ENCODE measurements at regions not wholly inside any gene's neighbourhood (a gene's known extent, or its start where the extent isn't known, plus 50 kb on each side); places are given as distances from the start of the nearest gene placed in this dataset.

DNA sequence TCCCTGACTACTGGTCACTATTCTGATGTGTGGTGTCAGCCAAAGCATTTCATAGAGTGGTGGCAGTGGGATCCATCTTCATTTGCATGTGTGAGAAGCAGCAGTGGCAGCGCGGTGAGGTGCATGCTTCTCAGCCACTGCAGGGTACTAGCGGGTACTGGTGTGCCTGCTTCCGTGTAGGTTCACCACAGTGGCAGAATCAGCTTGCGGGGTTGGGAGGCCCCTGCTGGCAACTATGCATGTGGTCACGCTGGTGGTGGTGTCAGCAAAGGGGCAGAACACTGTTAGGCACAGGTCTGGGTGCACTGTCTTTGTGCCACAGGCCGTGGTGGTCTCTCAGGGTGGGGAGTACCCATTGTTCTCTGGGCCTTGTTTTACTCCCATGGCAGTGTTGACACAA lies 286.4 kb upstream of the TENM4 start:
- FAIRE-seq, result no peak
- DNase-seq (ENCODE audit: low read depth), result no peak
- TF ChIP-seq, protein P1, sequence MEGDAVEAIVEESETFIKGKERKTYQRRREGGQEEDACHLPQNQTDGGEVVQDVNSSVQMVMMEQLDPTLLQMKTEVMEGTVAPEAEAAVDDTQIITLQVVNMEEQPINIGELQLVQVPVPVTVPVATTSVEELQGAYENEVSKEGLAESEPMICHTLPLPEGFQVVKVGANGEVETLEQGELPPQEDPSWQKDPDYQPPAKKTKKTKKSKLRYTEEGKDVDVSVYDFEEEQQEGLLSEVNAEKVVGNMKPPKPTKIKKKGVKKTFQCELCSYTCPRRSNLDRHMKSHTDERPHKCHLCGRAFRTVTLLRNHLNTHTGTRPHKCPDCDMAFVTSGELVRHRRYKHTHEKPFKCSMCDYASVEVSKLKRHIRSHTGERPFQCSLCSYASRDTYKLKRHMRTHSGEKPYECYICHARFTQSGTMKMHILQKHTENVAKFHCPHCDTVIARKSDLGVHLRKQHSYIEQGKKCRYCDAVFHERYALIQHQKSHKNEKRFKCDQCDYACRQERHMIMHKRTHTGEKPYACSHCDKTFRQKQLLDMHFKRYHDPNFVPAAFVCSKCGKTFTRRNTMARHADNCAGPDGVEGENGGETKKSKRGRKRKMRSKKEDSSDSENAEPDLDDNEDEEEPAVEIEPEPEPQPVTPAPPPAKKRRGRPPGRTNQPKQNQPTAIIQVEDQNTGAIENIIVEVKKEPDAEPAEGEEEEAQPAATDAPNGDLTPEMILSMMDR (IDR thresholded peaks at IDR 0.05; ENCODE audit: insufficient read depth, low read length, severe bottlenecking), result no peak
- Histone ChIP-seq H3K4me3 (ENCODE audit: low read depth, low read length) (no peak overlapping the region), H3K27me3 (ENCODE audit: control insufficient read depth, insufficient read depth, low read length) (no peaks in the 10 kb centered on the region), H3K36me3 (ENCODE audit: control insufficient read depth, insufficient read depth, low read length) (no peaks in the 10 kb centered on the region)

DNA sequence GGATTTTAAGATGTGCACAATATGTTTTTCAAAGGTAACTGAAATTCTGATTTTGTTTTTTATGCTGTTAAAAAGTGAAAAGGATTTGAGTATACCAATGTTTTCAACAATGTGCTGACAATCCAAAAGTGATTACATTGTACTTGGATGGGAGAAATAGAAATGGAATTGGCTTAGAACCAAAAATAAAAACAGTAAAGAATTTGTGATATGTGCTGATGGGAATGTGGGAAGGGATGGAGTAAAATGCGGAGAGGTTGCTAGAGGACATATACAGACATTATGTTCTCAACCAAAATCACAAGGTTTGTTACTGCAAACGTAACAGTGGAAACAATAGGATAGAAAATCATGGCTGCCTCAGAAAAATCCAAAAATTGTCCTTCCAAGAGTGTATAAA lies 279.3 kb upstream of the TENM4 start:
- Histone ChIP-seq H3K27me3 (ENCODE audit: control insufficient read depth, insufficient read depth, low read length) (no peaks in the 10 kb centered on the region), H3K36me3 (ENCODE audit: control insufficient read depth, insufficient read depth, low read length) (no peaks in the 10 kb centered on the region), H3K4me3 (ENCODE audit: low read depth, low read length) (no peak overlapping the region)
- TF ChIP-seq, protein P1 (IDR thresholded peaks at IDR 0.05; ENCODE audit: insufficient read depth, low read length, severe bottlenecking), result no peak
- DNase-seq (ENCODE audit: low read depth), result no peak
- FAIRE-seq, result no peak

DNA sequence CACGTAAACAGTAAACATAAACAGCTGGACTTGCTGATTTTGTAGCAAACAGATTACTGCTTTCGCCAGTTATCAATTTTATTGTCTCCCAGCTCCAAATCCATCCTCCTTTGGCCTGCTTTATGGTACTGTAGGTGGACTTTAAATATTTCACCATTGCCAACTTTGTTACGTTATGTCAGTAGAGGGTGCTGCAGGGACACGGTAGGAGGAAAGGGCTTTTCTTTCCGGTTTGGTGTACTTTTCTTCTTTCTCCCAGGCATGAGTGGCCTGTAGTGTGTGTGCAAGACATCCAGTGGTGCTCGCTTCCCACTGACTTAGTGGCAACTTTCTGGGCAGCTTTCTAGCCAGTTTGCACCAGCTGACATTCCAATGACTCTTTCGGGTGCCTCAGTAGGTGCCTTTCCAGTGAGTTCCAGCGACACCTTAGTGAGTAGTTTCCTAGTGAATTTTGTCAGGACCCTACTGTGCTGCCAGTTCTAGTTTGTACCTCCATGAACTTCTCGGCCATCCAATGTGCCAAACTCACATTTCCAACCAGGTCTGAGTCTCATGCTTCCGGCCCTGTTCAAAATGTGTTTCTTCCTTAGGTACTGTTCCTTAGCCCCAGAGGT lies 267.6 kb upstream of the TENM4 start:
- H3K4me3 ChIP-seq (ENCODE audit: low read depth, low read length), result no peak overlapping the region
- DNase-seq (ENCODE audit: low read depth) (peak; percentile 60), FAIRE-seq (peak; percentile 77)
- TF ChIP-seq, protein P1 (IDR thresholded peaks at IDR 0.05; ENCODE audit: insufficient read depth, low read length, severe bottlenecking), result peak; percentile 68
- no peaks in the 10 kb centered on the region for H3K27me3 ChIP-seq (ENCODE audit: control insufficient read depth, insufficient read depth, low read length)
- no peaks in the 10 kb centered on the region for H3K36me3 ChIP-seq (ENCODE audit: control insufficient read depth, insufficient read depth, low read length)

DNA sequence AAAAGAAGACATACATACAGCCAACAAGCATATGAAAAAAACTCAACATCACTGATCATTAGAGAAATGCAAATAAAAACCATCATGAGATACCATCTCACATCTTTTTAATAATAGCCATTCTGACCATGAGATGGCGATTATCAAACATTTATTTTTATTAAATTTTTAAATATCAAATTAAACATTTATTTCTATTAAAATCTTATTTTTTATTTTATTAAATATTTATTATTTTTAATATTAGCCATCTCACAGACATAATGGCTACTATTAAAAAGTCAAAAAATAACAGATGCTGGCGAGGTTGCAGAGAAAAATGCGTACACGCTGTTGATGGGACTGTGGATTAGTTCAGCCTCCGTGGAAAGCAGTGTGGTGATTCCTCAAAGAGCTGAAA lies 264.8 kb upstream of the TENM4 start:
- no peak overlapping the region for H3K4me3 ChIP-seq (ENCODE audit: low read depth, low read length)
- TF ChIP-seq, protein P1 (IDR thresholded peaks at IDR 0.05; ENCODE audit: insufficient read depth, low read length, severe bottlenecking), result no peak
- FAIRE-seq, result no peak
- H3K36me3 ChIP-seq (ENCODE audit: control insufficient read depth, insufficient read depth, low read length), result no peaks in the 10 kb centered on the region
- no peaks in the 10 kb centered on the region for H3K27me3 ChIP-seq (ENCODE audit: control insufficient read depth, insufficient read depth, low read length)
- no peak for DNase-seq (ENCODE audit: low read depth)

DNA sequence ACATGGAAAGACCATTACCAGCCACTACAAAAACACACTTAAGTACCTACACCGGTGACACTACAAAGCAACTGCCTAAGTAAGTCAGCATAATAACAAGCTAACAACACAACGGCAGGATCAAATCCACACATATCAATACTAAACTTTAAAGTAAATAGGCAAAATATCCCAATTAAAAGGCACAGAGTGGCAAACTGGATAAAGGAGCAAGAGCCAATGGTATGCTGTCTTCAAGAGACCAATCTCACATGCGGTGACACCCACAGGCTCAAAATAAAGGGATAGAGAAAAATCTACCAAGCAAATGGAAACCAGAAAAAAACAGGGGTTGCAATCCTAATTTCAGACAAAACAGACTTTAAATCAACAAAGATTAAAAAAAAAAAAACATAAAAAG lies 261.5 kb upstream of the TENM4 start:
- TF ChIP-seq, protein P1 (IDR thresholded peaks at IDR 0.05; ENCODE audit: insufficient read depth, low read length, severe bottlenecking), result no peak
- DNase-seq (ENCODE audit: low read depth) (no peak), FAIRE-seq (no peak)
- H3K4me3 ChIP-seq (ENCODE audit: low read depth, low read length), result no peak overlapping the region
- no peaks in the 10 kb centered on the region for H3K36me3 ChIP-seq (ENCODE audit: control insufficient read depth, insufficient read depth, low read length)
- no peaks in the 10 kb centered on the region for H3K27me3 ChIP-seq (ENCODE audit: control insufficient read depth, insufficient read depth, low read length)

DNA sequence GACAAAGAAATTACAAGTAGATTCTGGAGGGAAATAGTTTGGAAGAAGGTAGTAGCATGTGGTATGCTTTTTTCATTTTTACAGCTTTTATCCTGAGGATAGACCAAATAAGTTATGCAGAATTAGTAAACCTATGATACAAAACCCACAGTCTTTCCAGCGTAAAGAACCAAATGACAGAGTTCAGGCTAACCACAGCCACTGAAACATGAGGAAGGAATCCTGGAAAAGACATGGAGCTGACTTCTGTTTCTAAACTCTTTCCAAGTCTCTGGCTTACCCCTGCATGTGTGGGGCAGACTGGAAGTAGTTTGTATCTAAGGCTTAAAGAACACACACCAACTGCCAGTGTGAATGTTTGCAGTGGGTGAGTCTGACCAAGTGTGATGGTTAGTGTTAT lies 258.4 kb upstream of the TENM4 start:
- DNase-seq (ENCODE audit: low read depth), result no peak
- TF ChIP-seq, protein P1 (IDR thresholded peaks at IDR 0.05; ENCODE audit: insufficient read depth, low read length, severe bottlenecking), result no peak
- Histone ChIP-seq H3K4me3 (ENCODE audit: low read depth, low read length) (no peak overlapping the region), H3K36me3 (ENCODE audit: control insufficient read depth, insufficient read depth, low read length) (no peaks in the 10 kb centered on the region), H3K27me3 (ENCODE audit: control insufficient read depth, insufficient read depth, low read length) (no peaks in the 10 kb centered on the region)
- FAIRE-seq, result no peak
